Activated CD4-positive, alpha-beta T cell treated with anti-CD3 and anti-CD28 coated beads for 24 hours (primary cell): ENCODE measurements at regions not wholly inside any gene's neighbourhood (a gene's known extent, or its start where the extent isn't known, plus 50 kb on each side); places are given as distances from the start of the nearest gene placed in this dataset.
"Not testable (repeated sequence)": the region's sequence is repeated elsewhere in the genome, so short reads cannot be mapped to it uniquely, and the experiment has no call there.

Experiments used
- DNase-seq, 2 donors: peaks; one replicate each; pipeline ENCODE4 v3.0.0-alpha.2; 2020; ENCODE audit warnings: low read depth in 2 of 2

DNA sequence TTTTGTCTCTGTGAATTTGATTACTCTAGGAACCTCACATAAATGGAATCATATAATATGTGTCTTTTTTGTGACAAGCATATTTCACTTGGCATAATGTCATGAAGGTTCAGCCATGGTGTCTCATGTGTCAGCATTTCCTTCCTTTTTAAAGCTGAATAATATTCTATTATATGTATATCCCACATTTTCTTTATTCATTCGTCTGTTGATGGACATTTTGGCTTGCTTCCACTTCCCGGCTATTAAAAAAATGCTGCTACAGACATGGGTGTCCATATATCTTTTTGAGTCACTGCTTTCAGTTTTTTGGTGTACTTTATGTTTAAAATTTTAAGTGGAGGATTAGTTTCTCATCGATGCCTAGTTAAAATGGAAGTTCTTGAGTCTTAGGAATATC is 59.8 kb upstream of the C5orf63 start:
- no peak for DNase-seq

DNA sequence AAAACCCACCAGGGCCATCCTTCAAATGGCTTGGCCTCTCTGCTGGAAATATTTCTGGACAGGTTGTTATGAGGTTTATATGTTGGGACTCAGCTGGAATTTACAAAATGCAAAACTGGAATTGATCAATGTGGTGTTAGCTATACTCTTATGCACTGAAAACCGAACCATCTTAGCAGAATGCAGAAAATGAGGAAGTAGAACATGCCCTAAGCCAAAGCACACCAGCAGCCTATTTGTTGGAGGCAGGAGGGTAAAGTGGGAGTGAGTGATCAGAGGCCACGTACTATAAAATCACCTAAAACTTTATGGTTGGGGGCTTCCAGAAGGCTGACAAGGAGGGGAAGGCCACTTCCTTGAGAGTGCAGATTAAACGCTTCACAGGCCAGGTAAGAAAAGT is 63.6 kb upstream of the C5orf63 start:
- DNase-seq, result no peak

- DNase-seq, result no peak
Measured at GRCh38 chr5:127143722-127144121, 70.4 kb upstream of the C5orf63 start.

DNA sequence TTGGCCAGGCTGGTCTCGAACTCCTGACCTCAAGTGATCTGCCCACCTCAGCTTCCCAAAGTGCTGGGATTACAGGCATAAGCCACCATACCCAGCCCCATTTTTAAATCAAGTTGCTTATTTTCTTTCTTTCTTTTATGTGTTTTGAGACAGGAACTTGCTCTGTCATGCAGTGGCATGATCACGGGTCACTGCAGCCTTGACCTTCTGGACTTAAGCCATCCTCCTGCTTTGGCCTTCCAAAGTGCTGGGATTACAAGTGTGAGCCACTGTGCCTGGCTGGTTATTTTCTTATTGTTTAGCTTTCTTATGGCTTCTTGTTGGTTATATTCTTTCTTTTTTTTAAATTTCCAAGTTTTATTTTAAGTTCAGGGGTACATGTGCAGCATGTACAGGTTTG is 79.7 kb upstream of the C5orf63 start:
- no peak for DNase-seq

GRCh38 chr5:127153521-127153920 is 80.2 kb upstream of the C5orf63 start:
- DNase-seq, result no peak

GRCh38 chr5:127163750-127164149 is 90.4 kb upstream of the C5orf63 start:
- DNase-seq, result no peak

DNA sequence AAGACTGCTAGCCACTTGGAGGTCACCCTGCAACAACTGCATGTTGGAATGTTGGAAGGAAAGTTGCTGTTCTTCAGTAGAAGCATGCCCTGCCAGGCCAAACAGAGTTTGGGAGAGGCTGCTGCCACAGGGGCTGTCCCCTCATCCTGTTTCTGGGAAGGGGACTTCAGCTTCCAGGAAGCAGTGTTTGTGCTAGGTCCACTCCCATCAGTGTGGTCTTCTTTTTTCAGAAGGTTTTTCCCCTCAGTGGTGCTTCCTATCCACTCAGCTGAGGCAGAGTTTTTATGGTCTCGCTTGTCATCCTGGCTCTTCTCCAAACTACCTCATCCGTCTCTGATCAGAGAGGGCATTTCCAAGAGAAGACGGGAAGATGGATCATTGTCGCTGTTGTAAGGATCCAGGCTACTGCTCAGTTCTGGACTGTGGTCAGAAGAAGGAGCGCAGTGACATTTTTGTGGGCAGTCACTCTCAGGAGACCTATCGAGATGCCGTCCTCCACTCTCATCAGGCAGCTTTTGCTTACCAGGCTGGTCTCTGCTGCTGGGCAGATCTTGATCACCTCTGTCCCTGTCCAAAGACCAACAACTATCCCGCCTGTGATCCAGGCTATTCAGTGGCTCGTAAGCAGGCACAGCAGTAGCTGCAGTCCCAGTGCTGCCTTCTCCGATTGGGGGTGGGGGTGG is 97.8 kb upstream of the C5orf63 start:
- DNase-seq, result no peak

DNA sequence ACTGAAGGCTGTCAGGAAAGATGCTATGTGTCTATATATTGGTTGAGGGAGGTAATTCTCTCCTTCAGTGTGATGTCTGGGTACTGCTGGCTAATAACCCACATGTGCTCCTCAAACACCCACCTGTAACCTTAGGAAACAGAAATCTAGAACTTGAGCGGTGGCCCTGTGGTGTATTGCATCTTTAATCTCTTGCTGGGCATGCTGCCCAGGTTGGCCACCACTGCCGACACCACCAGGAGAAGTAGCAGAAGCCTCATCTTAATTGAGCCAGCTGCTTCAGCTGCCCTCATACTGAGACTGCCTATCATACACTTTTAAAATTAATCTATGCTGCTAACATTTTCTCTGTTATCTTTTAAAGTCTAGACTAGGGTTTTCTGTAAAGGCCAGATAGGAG is 103.5 kb upstream of the C5orf63 start:
- no peak for DNase-seq

- DNase-seq, result not testable (repeated sequence)
Measured at GRCh38 chr5:127182631-127183030, 108.0 kb upstream of the MEGF10 start.

DNA sequence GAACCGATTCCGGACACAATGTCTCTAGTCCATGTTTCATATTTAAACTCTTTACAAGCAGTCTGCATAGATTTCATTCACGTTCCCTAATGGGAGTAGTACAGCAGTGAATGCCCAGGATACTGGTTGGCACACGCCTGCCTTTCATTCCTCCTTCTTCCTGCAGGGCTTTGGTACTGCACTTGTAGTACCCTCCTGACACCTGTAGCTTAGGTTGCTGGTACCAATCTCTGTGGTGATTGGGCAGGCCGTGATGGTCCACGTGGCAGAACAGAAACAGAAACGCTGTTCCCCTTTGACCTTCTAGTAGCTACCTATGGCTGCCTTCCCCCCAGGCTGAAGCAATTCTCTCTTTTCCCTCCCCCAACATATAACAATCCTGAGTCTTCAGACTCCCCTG is 107.3 kb upstream of the MEGF10 start:
- DNase-seq, result no peak

- DNase-seq, result no peak
Measured at GRCh38 chr5:127184851-127185250, 105.7 kb upstream of the MEGF10 start.

DNA sequence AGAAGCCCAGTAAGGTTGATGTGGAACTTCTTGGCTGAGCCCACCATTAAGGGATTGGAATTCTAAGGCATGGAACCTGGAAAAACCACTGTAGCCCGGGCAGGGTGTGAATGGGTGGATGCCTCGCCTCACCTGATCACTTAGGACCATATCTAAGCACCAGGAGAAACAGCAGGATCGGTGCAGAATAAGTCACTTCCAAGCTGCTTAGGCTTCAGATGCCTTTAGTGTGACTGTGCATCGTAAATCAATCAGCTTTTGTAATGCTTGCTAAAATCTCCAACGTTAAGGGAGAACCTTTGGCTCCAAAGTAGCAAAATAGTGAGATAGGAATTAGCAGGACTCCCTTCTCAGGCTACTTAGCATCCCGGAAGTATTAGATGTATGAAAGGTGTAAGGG is 103.9 kb upstream of the MEGF10 start:
- no peak for DNase-seq

DNA sequence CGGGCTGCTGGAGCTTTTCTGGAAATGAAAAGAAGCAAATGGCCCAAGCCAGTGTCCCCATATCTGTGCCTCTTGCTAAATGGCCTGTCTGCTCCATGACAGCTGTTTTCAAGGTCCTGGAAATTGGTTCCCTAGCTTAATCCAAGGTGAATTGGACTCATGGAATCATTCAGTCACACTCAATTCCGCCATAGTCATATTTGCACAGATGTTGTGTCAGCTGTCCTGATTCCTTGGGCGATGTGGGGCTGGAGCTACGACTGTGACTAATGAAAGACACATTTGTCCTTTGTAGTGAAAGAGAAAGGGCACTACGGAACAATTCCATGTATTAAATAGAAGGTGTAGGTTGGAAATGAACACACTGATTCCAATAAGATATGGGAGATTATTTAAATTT is 102.9 kb upstream of the MEGF10 start:
- DNase-seq, result no peak

GRCh38 chr5:127192150-127192549 is 98.4 kb upstream of the MEGF10 start:
- no peak for DNase-seq

DNA sequence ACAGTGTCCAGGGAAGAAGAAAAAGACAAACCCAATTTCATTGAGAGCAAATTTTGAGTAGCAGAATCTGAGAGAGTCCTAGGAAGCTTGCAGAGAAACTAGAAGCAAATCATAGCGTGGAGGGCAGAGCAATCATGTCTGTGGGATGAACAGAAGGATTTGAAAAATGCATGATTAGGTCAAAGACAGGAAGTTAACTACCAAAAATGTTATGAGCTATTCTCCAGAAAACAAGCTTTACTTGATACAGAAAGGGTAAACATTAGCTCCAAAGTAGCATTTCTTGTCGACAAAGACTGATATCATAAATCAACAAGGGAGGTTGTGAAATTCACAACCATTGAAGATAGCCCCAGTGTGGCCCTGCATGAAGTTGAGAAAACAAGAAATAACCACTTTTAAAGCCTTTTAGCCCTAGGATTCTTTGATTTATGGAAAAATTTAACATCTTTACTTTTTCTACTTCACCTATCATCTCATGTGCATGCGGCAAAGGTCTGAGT is 97.7 kb upstream of the MEGF10 start:
- DNase-seq, result no peak

GRCh38 chr5:127196042-127196441 is 94.6 kb upstream of the MEGF10 start:
- DNase-seq, result no peak

DNA sequence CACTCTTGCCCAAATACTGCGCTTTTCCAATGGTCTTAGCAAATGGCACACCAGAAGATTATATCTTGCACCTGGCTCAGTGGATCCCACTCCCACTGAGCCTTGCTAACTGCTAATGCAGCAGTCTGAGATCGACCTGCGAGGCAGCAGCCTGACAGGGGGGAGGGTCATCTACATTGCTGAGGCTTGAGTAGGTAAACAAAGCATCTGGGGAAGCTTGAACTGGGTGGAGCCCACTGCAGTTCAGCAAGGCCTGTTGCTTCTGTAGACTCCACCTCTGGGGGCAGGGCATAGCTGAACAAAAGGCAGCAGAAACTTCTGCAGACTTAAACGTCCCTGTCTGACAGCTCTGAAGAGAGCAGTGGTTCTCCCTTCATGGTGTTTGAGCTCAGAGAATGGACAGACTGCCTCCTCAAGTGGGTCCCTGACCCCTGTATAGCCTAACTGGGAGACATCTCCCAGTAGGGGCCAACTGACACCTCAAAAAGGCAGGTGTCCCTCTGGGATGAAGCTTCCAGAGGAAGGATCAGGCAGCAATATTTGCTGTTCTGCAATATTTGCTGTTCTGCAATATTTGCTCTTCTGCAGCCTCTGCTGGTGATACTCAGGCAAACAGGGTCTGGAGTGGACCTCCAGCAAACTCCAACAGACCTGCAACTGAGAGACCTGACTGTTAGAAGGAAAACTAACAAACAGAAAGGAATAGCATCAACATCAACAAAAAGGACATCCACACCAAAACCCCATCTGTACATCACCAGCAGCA is 93.0 kb upstream of the MEGF10 start:
- not testable (repeated sequence) for DNase-seq

DNA sequence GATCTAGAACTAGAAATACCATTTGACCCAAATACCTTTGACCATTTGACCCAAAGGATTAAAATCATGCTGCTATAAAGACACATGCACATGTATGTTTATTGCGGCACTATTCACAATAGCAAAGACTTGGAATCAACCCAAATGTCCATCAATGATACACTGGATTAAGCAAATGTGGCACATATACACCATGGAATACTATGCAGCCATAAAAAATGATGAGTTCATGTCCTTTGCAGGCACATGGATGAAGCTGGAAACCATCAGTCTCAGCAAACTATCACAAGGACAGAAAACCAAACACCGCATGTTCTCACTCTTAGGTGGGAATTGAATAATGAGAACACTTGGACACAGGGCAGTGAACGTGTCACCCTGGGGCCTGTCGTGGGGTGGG is 87.9 kb upstream of the MEGF10 start:
- DNase-seq, result not testable (repeated sequence)

DNA sequence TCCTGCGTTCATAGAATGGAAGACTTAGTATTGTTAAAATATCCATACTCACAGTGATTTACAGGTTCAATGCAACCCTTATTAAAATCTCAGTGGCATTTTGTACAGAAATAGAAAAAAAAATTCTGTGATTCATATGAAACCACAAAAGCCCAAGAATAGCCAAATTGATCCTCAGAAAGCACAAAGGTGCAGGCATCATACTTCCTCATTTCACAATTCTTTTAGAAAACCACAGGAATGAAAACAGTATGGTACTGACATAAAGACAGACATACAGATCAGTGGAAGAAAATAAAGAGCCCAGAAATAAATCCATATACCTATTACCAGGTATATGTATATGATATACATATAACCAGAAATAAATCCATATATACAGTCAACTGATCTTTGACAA is 86.8 kb upstream of the MEGF10 start:
- DNase-seq, result no peak

- DNase-seq, result no peak
Measured at GRCh38 chr5:127205147-127205546, 85.4 kb upstream of the MEGF10 start.

DNA sequence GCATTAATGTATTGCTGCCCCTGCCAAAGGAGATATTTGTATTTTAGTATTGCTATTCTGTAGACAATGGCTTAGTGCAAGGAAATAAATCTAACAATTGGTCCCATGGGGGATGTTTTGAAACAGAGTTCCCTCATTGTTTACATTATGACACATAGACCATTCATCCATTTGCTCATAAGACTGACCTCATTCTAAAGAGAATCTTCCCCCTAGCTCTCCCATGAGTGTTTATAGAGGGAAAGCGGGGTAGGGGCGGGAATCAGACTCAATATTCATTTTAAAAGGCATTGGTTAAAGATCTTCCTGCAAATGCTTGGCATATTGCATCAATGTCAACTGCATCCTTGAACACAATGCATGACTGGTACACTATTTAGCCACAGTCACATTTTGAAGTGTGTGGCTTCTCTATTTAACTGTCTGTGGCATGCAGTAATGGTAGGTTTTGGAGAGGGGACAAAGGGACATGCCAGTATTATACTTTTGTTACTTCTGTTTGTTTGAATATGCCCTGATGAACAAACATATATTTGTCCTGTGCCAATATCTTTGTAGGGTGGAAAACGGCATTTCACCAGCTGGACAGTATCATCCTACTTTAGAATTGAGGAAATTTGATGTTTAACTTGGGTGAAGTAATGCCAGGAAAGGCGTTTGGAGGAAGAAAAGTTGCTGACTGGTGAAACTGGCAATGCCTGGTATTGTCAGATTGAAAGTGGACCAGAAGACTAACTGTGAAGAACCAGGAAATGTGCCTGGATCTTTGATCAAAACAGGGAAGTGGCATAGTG is 84.1 kb upstream of the MEGF10 start:
- DNase-seq, result no peak

DNA sequence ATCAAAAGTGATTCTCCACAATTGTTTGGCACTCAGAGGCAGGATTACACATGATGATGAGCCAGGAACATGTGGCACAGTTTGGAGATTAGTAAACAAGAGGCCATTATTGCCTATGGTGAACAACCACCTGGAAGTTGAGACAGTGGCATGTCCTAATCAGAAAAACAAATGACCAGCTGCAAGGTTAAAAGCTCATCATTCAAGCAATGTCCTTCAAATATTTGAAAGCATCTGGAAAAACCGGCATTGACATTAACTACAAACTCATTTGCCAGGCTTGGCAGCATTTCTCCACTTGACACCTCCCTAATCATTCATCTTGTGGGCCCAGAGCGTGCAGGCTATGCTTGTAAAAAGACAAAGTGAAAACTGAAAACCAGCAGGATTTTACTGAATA is 80.6 kb upstream of the MEGF10 start:
- DNase-seq, result no peak

DNA sequence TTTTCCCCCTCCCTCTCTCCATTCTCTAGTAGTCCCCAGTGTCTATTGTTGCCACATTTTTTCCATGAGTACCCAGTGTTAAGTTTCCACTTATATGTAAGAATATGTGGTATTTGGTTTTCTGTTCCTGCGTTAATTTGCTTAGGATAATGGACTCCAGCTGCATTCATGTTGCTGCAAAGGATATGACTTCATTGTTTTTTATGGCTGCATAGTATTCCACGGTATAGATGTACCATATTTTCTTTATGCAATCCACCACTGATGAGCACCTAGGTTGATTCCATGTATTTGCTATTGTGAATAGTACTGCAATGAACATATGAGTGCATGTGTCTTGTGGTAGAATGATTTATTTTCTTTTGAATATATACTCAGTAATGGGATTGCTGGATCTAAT is 77.4 kb upstream of the MEGF10 start:
- DNase-seq, result no peak
